GM12872 (cell line): ENCODE measurements at regions not wholly inside any gene's neighbourhood (a gene's known extent, or its start where the extent isn't known, plus 50 kb on each side); places are given as distances from the start of the nearest gene placed in this dataset.

ENCODE experiments used
- TF ChIP-seq, protein P1 (sequence below): IDR thresholded peaks from 3 replicates; pipeline ENCODE4 v1.5.1; 2011; ENCODE audit warnings: low read depth, mild to moderate bottlenecking, low read length, moderate library complexity; ENCODE audit not compliant: insufficient read depth

DNA sequence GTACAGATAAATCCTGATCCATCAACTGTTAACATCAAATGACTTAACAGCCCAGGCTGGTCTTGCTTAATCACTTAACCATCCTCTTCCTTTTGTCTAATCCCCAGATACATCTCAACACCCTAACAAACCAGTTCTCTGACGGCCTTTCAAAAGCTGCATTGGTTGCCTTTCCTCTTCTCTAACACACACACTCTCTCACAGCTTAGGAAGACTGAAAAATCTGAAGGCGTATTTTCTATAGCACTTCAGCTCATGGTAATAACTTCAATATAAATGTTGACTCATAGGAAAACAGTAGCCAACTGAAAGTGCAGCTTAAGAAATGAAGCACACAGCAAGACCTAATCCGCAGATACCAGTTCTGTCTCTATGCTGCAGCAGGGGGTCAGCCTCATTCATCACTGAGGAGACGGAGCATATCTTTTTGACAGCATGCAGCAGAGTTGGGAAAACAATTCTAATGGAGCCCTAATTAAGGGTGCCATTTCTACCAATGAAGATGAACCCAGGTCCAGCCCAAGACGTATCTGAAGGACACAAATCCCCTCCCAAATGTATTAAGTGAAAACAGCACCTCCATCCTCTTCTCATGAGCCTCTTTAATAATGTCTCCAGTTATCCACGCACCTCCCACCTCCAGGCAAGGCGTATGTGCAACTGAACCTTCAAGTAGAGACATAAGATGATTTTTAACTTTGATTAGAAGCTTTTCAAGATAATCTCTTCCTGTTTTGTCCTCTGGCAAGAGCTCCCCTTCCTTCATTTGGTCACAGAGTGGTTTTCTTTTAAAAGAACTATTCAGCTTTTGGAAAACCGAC, 211.7 kb upstream of the NFE2L3 start:
- TF ChIP-seq, protein P1, sequence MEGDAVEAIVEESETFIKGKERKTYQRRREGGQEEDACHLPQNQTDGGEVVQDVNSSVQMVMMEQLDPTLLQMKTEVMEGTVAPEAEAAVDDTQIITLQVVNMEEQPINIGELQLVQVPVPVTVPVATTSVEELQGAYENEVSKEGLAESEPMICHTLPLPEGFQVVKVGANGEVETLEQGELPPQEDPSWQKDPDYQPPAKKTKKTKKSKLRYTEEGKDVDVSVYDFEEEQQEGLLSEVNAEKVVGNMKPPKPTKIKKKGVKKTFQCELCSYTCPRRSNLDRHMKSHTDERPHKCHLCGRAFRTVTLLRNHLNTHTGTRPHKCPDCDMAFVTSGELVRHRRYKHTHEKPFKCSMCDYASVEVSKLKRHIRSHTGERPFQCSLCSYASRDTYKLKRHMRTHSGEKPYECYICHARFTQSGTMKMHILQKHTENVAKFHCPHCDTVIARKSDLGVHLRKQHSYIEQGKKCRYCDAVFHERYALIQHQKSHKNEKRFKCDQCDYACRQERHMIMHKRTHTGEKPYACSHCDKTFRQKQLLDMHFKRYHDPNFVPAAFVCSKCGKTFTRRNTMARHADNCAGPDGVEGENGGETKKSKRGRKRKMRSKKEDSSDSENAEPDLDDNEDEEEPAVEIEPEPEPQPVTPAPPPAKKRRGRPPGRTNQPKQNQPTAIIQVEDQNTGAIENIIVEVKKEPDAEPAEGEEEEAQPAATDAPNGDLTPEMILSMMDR: no peak

DNA sequence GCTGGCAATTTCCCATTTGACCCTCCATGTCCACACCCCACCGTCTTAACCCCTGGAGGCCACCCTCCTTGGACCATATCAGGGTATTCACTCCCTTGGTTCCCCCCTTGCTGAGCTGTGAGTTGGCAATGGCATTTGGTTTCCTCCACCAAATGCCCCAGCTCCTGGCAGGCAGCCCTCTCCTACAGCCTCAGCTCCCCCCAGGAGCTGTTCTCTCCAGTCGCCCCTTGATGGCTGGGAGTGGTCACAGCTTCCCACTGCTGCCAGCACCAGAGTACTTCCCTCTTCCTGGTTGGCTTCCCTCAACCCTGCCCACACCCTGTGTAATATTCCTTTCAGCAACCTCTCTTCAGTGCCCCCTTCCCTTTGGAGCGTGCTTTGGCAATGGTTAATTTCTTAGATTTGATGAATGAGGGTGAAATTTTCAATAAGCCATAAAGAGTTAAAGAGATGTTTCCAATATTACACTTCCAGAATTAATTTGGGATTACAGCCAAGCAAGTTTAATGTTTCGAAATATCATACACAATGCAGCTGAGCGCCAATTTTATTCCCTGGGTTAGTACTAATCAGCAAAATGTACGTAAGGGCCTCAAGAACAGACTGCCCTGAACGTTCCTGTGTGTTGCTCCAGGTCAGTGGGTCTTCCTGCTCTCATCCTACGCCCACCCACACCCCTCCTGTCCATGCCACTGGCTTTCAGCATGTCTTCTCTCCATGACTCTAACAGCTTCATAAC, 207.1 kb upstream of the NFE2L3 start:
- TF ChIP-seq, protein P1: no peak

DNA sequence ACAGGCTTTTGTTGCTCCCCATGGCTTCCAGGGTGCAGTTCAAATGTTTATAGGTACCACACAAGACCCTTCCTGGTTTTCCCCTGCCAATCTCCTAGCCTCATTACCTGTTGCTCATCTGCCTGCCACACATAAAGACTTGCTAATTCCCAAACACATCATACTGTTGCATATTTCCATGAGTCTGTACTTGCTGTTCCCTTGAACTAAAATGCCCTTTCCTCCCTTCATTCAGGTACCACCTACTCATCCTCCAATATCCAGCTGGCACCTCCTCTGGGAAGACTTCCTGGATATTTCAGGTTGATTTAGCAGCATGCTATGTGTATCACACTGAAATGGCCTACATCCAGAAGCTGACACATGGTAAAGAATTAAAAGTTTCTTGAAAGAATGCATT, 206.4 kb upstream of the NFE2L3 start:
- TF ChIP-seq, protein P1: no peak

DNA sequence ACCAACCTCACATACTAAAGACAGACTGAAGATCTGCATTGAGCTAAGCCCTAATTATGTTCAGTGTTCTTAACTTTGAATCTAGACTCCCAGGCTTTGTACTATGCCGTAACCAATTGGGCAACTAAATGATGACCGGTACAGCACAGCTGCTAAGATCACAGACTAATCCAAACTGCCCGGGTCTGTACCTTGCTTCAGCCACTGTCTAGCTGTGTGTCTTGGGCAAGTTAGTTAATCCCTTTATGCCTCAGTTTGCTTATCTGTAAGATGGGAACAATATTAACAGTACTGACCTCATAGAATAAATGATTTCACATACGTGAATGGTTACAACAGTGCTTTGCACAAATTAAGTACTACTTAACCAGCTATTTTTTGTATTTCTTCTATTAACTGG, 205.8 kb upstream of the NFE2L3 start:
- TF ChIP-seq, protein P1: no peak

DNA sequence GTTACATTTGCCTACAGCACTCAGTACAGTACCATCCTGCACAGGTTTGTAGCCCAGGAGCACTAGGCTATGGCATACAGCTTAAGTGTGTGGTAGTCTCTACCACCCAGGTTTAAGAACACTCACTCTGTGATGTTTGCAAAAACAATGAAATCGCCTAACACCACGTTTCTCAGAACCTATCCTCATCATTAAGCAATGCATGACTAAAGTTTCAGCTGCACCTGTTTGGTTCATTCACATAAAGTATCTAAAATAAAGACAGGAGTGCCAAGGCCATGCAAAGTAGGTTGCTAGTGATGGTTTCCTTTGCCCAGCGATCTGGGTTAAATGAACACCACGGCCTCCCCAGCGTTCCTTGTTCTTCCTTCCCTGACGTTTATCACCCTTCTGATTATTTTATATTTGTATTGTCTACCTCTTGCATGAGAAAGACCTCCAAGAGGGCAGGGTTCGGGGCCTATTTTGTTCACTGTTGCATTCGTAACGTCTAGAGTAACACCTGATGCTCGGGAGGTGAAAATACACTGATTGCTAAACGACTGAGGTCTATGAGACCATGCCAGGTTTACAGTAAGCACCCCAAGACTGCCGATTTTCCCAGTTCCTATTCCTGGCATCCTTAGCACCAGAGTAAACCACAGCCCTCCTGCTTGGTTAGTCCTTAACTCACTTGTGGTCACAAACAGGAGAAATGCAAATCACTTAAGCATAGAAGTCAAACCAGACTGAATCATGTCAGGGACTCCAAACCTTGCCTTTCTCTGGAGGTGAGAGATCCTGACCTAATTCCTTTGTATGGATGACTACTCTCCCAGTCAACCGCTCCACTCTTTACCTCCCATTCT, 204.1 kb upstream of the NFE2L3 start:
- TF ChIP-seq, protein P1: no peak

DNA sequence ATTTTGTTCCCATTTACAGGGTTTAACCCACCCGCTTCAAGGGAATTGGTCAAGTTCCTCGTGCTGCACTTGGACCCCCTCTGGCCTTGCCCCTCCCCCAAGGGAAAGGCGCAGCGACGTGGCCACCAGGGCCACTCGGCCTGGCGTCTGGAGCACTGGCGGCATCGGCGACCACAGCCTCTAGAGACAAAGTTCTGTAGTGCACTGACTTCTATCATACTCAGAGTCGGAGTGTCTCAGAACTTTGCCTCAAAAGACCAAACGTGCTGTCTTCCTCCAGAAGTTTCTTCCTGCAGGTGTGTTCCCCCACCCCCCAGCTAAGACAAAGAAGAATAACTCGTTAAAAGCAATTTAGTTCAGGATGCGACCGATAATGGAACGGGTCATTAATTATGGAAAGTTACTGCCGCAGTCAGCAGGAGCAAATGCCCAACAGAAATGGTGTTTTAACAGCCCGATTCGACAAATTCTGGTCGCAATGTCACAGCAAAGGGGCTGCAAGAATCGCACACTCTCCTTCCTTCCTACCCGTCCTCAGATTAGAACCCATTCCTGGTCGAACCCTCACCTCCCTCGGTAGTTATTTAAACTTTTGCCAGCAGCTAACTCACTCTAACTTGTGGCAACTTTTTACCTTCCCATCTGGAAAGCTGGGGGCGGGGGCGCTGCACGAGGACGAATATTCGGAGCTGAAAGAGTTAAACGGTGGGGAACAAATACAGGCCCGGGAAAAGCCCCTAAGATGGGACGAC, 202.1 kb upstream of the NFE2L3 start:
- TF ChIP-seq, protein P1: peak; percentile 51; the same call in 2 of the 3 replicates
